ENCODE measurements at regions not wholly inside any gene's neighbourhood (a gene's known extent, or its start where the extent isn't known, plus 50 kb on each side); places are given as distances from the start of the nearest gene placed in this dataset.

DNA sequence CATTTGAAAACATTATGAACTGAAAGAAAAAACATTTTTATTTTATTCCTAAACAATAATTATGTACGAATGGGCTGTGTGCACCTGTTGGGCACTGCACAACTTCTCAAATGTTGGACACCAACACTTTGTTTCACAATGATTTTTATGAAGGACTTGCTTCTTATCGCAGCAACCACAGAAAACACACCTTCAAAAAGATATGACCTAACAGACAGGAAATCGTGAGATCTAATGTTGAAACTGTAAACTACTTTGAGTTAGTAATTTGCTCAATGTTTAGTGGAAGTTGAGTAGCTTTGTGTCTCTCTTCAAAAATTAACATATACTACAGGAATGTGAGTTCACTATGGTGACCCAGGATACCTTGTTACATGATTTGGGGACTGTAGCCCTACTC, 98.6 kb downstream of the NXPE2 start:
- Histone ChIP-seq H3K36me3 (no peaks in the 10 kb centered on the region), H3K4me1 (peaks cover 0 to 14% (median 7%) of the 10 kb centered on the region in 9 donors), H3K27me3 (peaks cover 0 to 8% (median 0%) of the 10 kb centered on the region in 7 donors), H3K4me3 (no peak overlapping the region), H3K9me3 (no peaks in the 10 kb centered on the region), H3K27ac (no peak overlapping the region)
- intact Hi-C loops (cut with DNase I) = loop anchor here in 5 of 10 donors (10.0 kb wide), 1 partner anchor 178 kb away; no protein-coding TSS in a partner anchor
- no peak for ATAC-seq
- no peak for DNase-seq
- TF ChIP-seq, protein P1, sequence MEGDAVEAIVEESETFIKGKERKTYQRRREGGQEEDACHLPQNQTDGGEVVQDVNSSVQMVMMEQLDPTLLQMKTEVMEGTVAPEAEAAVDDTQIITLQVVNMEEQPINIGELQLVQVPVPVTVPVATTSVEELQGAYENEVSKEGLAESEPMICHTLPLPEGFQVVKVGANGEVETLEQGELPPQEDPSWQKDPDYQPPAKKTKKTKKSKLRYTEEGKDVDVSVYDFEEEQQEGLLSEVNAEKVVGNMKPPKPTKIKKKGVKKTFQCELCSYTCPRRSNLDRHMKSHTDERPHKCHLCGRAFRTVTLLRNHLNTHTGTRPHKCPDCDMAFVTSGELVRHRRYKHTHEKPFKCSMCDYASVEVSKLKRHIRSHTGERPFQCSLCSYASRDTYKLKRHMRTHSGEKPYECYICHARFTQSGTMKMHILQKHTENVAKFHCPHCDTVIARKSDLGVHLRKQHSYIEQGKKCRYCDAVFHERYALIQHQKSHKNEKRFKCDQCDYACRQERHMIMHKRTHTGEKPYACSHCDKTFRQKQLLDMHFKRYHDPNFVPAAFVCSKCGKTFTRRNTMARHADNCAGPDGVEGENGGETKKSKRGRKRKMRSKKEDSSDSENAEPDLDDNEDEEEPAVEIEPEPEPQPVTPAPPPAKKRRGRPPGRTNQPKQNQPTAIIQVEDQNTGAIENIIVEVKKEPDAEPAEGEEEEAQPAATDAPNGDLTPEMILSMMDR (IDR thresholded peaks at IDR 0.05) = no peak
- WGBS, 2 donors = 85 to 86% methylated on average over 3 of the region's 3 CpGs

DNA sequence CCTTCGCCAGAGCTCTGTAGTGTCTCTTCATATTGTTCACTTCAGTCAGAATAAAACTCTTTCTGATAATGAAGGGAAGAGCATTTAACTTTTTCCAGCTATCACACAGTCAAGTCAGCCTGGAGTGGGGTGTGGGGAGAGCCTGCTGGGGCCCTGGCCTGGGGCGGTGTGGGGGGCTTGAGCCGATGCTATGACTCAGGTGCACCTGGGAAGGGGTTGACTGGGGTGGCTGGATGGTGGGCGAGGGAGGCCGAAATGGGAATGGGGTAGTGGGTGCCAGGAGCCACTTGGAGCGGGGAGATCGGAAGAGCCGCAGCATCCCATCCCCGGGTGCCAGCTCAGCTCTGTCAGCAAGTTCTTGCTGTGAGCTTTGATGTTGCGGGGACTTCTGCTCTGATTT, 100.9 kb downstream of the NXPE2 start:
- DNase-seq = no peak
- H3K36me3 ChIP-seq = no peaks in the 10 kb centered on the region
- peaks cover 0 to 14% (median 7%) of the 10 kb centered on the region in 9 donors for H3K4me1 ChIP-seq
- H3K9me3 ChIP-seq = no peaks in the 10 kb centered on the region
- no peak overlapping the region for H3K4me3 ChIP-seq
- TF ChIP-seq, protein P1 (IDR thresholded peaks at IDR 0.05) = no peak
- no peak overlapping the region for H3K27ac ChIP-seq
- peaks cover 0 to 6% (median 0%) of the 10 kb centered on the region in 7 donors for H3K27me3 ChIP-seq
- WGBS, 2 donors = 89 to 94% methylated on average over 10 of the region's 10 CpGs
- intact Hi-C loops (cut with DNase I) = loop anchor here in 5 of 10 donors (10.0 kb wide), 1 partner anchor 176 kb away; no protein-coding TSS in a partner anchor
- ATAC-seq = no peak

DNA sequence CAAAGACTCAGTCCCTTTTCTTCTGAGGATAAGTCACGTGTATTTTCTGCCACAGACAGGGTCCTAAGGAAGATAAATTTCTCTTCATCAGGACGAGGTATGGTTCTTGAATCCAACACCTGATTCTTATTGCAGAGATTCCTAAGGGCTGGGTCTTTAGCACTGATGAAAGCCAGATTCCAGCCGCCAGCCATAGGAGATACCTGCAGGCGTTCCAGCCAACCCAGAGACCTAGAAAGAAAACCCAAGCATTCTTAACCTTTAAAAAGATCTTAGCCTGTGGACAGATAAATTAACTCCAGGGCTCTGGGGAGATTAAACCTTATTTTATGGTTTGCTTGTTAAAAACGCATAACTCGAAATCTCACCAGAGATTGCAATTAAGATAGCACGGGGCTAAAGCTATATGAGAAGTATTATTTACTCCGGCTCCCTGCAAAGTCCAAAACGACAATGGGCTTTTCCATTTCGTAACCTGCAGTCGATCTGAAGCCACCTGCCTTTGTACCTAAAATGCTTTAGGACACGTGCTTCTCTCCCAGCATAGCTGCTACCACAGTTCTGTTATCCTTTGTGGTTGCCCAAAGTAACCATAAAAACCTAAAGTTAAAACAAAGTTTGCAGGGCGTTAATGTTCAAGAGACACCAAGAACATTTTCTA, 104.5 kb downstream of the NXPE2 start:
- DNase-seq (no peak), ATAC-seq (no peak)
- no peak overlapping the region for H3K27ac ChIP-seq
- peaks cover 0 to 3% (median 0%) of the 10 kb centered on the region in 7 donors for H3K27me3 ChIP-seq
- TF ChIP-seq, protein P1 (IDR thresholded peaks at IDR 0.05) = no peak
- H3K4me3 ChIP-seq = no peak overlapping the region
- WGBS, 2 donors = 80% methylated on average over 13 of the region's 13 CpGs
- H3K36me3 ChIP-seq = no peaks in the 10 kb centered on the region
- H3K4me1 ChIP-seq = no peaks in the 10 kb centered on the region
- no peaks in the 10 kb centered on the region for H3K9me3 ChIP-seq
- intact Hi-C loops (cut with DNase I) = no loop called here

DNA sequence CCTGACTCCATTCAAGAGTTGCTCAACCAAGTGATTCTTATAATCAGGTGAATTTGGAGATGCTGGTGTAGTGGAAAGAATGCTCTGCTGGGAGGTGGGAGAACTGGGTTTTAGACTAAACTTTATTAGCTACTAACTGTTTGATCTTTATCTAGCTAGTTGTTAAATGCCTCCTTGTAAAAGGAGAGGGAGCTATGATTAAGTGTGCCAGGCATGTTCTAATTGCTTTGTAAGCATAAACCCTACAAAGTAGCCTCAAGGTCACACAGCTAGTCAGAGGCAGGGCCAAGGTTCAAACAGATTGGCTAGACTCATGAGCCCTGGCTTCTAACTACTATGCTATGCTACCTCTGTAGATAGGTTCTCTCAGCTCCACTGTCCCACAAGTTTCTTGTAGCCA, 105.5 kb downstream of the NXPE2 start:
- Histone ChIP-seq H3K27ac (no peak overlapping the region), H3K9me3 (no peaks in the 10 kb centered on the region), H3K36me3 (no peaks in the 10 kb centered on the region), H3K27me3 (peaks cover 0 to 3% (median 0%) of the 10 kb centered on the region in 7 donors), H3K4me1 (no peaks in the 10 kb centered on the region), H3K4me3 (no peak overlapping the region)
- DNase-seq (no peak), ATAC-seq (peak in 2 of 8 donors; percentile 7 to 37)
- intact Hi-C loops (cut with DNase I) = no loop called here
- TF ChIP-seq, protein P1 (IDR thresholded peaks at IDR 0.05) = no peak

Measured in heart right ventricle (tissue), 16 donors.